OCI-LY1 (cell line): ENCODE measurements at regions not wholly inside any gene's neighbourhood (a gene's known extent, or its start where the extent isn't known, plus 50 kb on each side); places are given as distances from the start of the nearest gene placed in this dataset.

Source experiments
- H2AFZ ChIP-seq: fragments of 200-600 bp; sonication (generic), shearing (Covaris generic); 2 replicates; pipeline ENCODE4 v1.6.0; 2014; ENCODE audit warnings: antibody characterized with exemption, mild to moderate bottlenecking, low read length
- H3F3A ChIP-seq: fragments of 200-600 bp; sonication (generic), shearing (Covaris generic); 2 replicates; pipeline ENCODE4 v1.6.0; 2014; ENCODE audit warnings: mild to moderate bottlenecking, antibody characterized with exemption, low read length, moderate library complexity; ENCODE audit not compliant: insufficient read depth
- H3K27ac ChIP-seq: fragments of 200-600 bp; sonication (generic); 2 replicates; pipeline ENCODE4 v1.5.1; 2014; ENCODE audit warnings: low read length, mixed run types, mild to moderate bottlenecking, low read depth; ENCODE audit not compliant: poor library complexity, severe bottlenecking
- H3K27me3 ChIP-seq: fragments of 200-600 bp; sonication (generic); 2 replicates; pipeline ENCODE4 v1.6.0; 2014; ENCODE audit warnings: antibody characterized with exemption, mild to moderate bottlenecking, low read length, moderate library complexity; ENCODE audit not compliant: insufficient read depth
- H3K36me3 ChIP-seq: fragments of 200-600 bp; sonication (generic); 2 replicates; pipeline ENCODE4 v1.6.1; 2014; ENCODE audit warnings: mild to moderate bottlenecking, antibody characterized with exemption, low read length, moderate library complexity, mixed read lengths; ENCODE audit not compliant: insufficient read depth
- H3K4me1 ChIP-seq: fragments of 200-600 bp; sonication (generic); 2 replicates; pipeline ENCODE4 v1.5.1; 2014; ENCODE audit warnings: mild to moderate bottlenecking, low read length, moderate library complexity; ENCODE audit not compliant: insufficient read depth, severe bottlenecking
- H3K4me2 ChIP-seq: fragments of 200-600 bp; sonication (generic), shearing (Covaris generic); 2 replicates; pipeline ENCODE4 v1.6.1; 2014; ENCODE audit warnings: low read length
- H3K4me3 ChIP-seq: fragments of 200-600 bp; sonication (generic); 2 replicates; pipeline ENCODE4 v1.5.1; 2014; ENCODE audit warnings: low read length, low read depth, mild to moderate bottlenecking, mixed read lengths; ENCODE audit not compliant: poor library complexity, severe bottlenecking
- H3K79me2 ChIP-seq: fragments of 200-600 bp; shearing (Covaris generic); 2 replicates; pipeline ENCODE4 v1.6.1; 2016; ENCODE audit warnings: mixed run types, low read length, mixed read lengths; ENCODE audit not compliant: insufficient read depth
- H3K9ac ChIP-seq: fragments of 200-600 bp; sonication (generic), shearing (Covaris generic); 2 replicates; pipeline ENCODE4 v1.6.1; 2014; ENCODE audit warnings: mild to moderate bottlenecking, low read length, mixed read lengths
- H3K9me2 ChIP-seq: fragments of 200-600 bp; sonication (generic), shearing (Covaris generic); 2 replicates; pipeline ENCODE4 v1.6.1; 2014; ENCODE audit warnings: low read depth, mild to moderate bottlenecking, low read length, mixed read lengths
- H3K9me3 ChIP-seq: fragments of 200-600 bp; shearing (Covaris generic); 2 replicates; pipeline ENCODE4 v1.6.1; 2014; ENCODE audit warnings: low read length, mixed read lengths
- H4K20me1 ChIP-seq: fragments of 200-600 bp; sonication (generic), shearing (Covaris generic); 2 replicates; pipeline ENCODE4 v1.6.0; 2016; ENCODE audit warnings: mild to moderate bottlenecking, low read length; ENCODE audit not compliant: insufficient read depth
- CTCF ChIP-seq: fragments of 200-600 bp; sonication (generic), shearing (Covaris generic); IDR thresholded peaks from 2 replicates; pipeline ENCODE4 v1.5.1; 2017; ENCODE audit warnings: mild to moderate bottlenecking, antibody characterized with exemption, low read length, moderate library complexity, mixed read lengths
- EZH2 ChIP-seq: fragments of 200-600 bp; sonication (generic), shearing (Covaris generic); IDR thresholded peaks from 2 replicates; pipeline ENCODE4 v1.8.0; 2017; ENCODE audit warnings: borderline replicate concordance, mixed run types, mild to moderate bottlenecking, antibody characterized with exemption, low read length, moderate library complexity, mixed read lengths

GRCh38 chr4:17309567-17310268 is 202.2 kb downstream of the QDPR start:
- H3K4me2 ChIP-seq = no peak overlapping the region

GRCh38 chr4:17301869-17302268 is 210.0 kb downstream of the QDPR start:
- H3K27me3 ChIP-seq = no peaks in the 10 kb centered on the region
- H3K4me3 ChIP-seq = no peak overlapping the region

More at GRCh38 chr4:17309567-17310268, 202.2 kb downstream of the QDPR start:
- Histone ChIP-seq H3K4me3 (no peak overlapping the region), H3K9me2 (no peaks in the 10 kb centered on the region), H3K27ac (no peak overlapping the region), H3K27me3 (no peaks in the 10 kb centered on the region), H3K36me3 (no peaks in the 10 kb centered on the region), H3K4me1 (no peaks in the 10 kb centered on the region), H3K79me2 (no peaks in the 10 kb centered on the region), H4K20me1 (no peaks in the 10 kb centered on the region), H2AFZ (no peak overlapping the region), H3F3A (no peaks in the 10 kb centered on the region), H3K9me3 (no peaks in the 10 kb centered on the region), H3K9ac (no peak overlapping the region)
- TF ChIP-seq CTCF (no peak), EZH2 (no peak)

GRCh38 chr4:17301266-17301665 is 210.6 kb downstream of the QDPR start:
- H3K4me1 ChIP-seq = no peaks in the 10 kb centered on the region
- H3F3A ChIP-seq = no peaks in the 10 kb centered on the region
- no peaks in the 10 kb centered on the region for H3K9me3 ChIP-seq
- no peak overlapping the region for H3K4me3 ChIP-seq
- H2AFZ ChIP-seq = no peak overlapping the region
- TF ChIP-seq EZH2 (no peak), CTCF (no peak)
- no peak overlapping the region for H3K9ac ChIP-seq
- H3K36me3 ChIP-seq = no peaks in the 10 kb centered on the region
- H3K79me2 ChIP-seq = no peaks in the 10 kb centered on the region
- no peaks in the 10 kb centered on the region for H3K27me3 ChIP-seq
- no peak overlapping the region for H3K27ac ChIP-seq
- no peak overlapping the region for H3K4me2 ChIP-seq
- H4K20me1 ChIP-seq = no peaks in the 10 kb centered on the region
- no peaks in the 10 kb centered on the region for H3K9me2 ChIP-seq

More at GRCh38 chr4:17301869-17302268, 210.0 kb downstream of the QDPR start:
- H3K79me2 ChIP-seq = no peaks in the 10 kb centered on the region
- H3K4me2 ChIP-seq = no peak overlapping the region
- H3K9me2 ChIP-seq = no peaks in the 10 kb centered on the region
- TF ChIP-seq EZH2 (no peak), CTCF (no peak)
- no peak overlapping the region for H2AFZ ChIP-seq
- no peaks in the 10 kb centered on the region for H3K4me1 ChIP-seq
- no peaks in the 10 kb centered on the region for H3K36me3 ChIP-seq
- H3F3A ChIP-seq = no peaks in the 10 kb centered on the region
- no peaks in the 10 kb centered on the region for H4K20me1 ChIP-seq
- H3K9ac ChIP-seq = no peak overlapping the region
- no peak overlapping the region for H3K27ac ChIP-seq
- no peaks in the 10 kb centered on the region for H3K9me3 ChIP-seq
